ENCODE measurements at regions not wholly inside any gene's neighbourhood (a gene's known extent, or its start where the extent isn't known, plus 50 kb on each side); places are given as distances from the start of the nearest gene placed in this dataset.

- Histone ChIP-seq H3K36me3 (no peaks in the 10 kb centered on the region), H3K27me3 (replicated peaks; ENCODE audit: insufficient read depth) (no peaks in the 10 kb centered on the region), H3K4me1 (replicated peaks) (no peaks in the 10 kb centered on the region), H3K4me3 (no peak overlapping the region), H3K9me3 (no peaks in the 10 kb centered on the region), H3K27ac (no peak overlapping the region)
- TF ChIP-seq CTCF (IDR thresholded peaks at IDR 0.05), result no peak
- TF ChIP-seq POLR2AphosphoS5 (IDR thresholded peaks at IDR 0.05), result no peak
- TF ChIP-seq POLR2A (IDR thresholded peaks at IDR 0.05), result no peak
- no peak for DNase-seq (ENCODE audit: low spot score)
- WGBS, result 89% methylated on average over 5 of the region's 5 CpGs
- intact Hi-C loops (cut with DNase I), result no loop called here
These were observed 152.8 kb downstream of the DISP1 start for GRCh38 chr1:222967466-222968240.

- 61% methylated on average over 8 of the region's 8 CpGs for WGBS
These were observed 155.2 kb downstream of the DISP1 start for GRCh38 chr1:222970040-222970439.

DNA sequence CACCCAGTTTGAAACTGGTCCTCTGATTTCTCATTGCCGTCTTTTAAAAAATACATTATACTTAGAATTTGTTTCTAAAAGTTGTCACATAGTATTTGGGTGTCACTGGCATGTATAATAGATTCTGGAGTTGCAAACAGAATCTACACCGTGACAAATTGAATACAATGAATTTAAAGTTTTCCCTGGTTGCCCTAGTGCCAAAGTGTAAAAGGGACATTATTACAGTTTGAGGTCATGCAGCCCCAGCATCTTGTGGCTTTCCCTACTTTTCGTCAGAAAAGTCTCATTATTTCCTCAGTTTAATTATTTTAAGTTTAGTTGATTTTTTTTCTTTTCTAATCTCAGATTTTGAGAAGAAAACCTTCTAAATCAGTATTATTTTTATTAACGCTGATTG lies 155.9 kb downstream of the DISP1 start:
- Histone ChIP-seq H3K9me3 (no peaks in the 10 kb centered on the region), H3K4me1 (replicated peaks) (no peaks in the 10 kb centered on the region), H3K36me3 (no peaks in the 10 kb centered on the region), H3K27ac (no peak overlapping the region), H3K27me3 (replicated peaks; ENCODE audit: insufficient read depth) (no peaks in the 10 kb centered on the region), H3K4me3 (no peak overlapping the region)
- WGBS, result 86% methylated on average over 4 of the region's 4 CpGs
- intact Hi-C loops (cut with DNase I), result no loop called here
- TF ChIP-seq POLR2A (IDR thresholded peaks at IDR 0.05), result no peak
- no peak for TF ChIP-seq CTCF (IDR thresholded peaks at IDR 0.05)
- no peak for TF ChIP-seq POLR2AphosphoS5 (IDR thresholded peaks at IDR 0.05)
- no peak for DNase-seq (ENCODE audit: low spot score)

More at GRCh38 chr1:222970040-222970439, 155.2 kb downstream of the DISP1 start:
- no peak overlapping the region for H3K4me3 ChIP-seq
- no peaks in the 10 kb centered on the region for H3K4me1 ChIP-seq (replicated peaks)
- DNase-seq (ENCODE audit: low spot score), result no peak
- H3K27ac ChIP-seq, result no peak overlapping the region
- no peaks in the 10 kb centered on the region for H3K27me3 ChIP-seq (replicated peaks; ENCODE audit: insufficient read depth)
- TF ChIP-seq POLR2AphosphoS5 (IDR thresholded peaks at IDR 0.05), result no peak
- TF ChIP-seq CTCF (IDR thresholded peaks at IDR 0.05), result no peak
- TF ChIP-seq POLR2A (IDR thresholded peaks at IDR 0.05), result no peak
- H3K36me3 ChIP-seq, result no peaks in the 10 kb centered on the region
- no peaks in the 10 kb centered on the region for H3K9me3 ChIP-seq
- intact Hi-C loops (cut with DNase I), result no loop called here

DNA sequence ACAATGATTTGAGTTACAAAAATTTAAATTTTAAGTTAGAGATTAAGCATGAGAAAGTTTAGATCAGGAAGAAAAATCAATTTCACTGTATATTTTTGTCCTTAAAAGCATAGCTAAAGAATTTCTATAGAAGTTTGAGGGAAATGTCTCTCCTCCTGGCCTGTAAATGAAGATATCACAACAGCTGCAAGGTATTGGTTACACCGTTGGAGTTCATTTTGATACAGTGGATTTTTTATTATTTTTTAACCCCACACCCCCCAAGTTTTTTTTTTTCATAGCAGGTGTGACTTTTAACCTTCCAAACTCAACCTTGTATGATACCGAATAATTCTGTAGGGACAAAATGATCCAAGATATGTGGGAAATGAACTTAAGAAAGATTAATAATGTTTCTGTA lies 156.3 kb downstream of the DISP1 start:
- intact Hi-C loops (cut with DNase I), result no loop called here
- Histone ChIP-seq H3K27ac (no peak overlapping the region), H3K4me1 (replicated peaks) (no peaks in the 10 kb centered on the region), H3K9me3 (no peaks in the 10 kb centered on the region), H3K27me3 (replicated peaks; ENCODE audit: insufficient read depth) (no peaks in the 10 kb centered on the region), H3K4me3 (no peak overlapping the region), H3K36me3 (no peaks in the 10 kb centered on the region)
- DNase-seq (ENCODE audit: low spot score), result no peak
- 88% methylated on average over 2 of the region's 2 CpGs for WGBS
- TF ChIP-seq POLR2A (IDR thresholded peaks at IDR 0.05) (no peak), POLR2AphosphoS5 (IDR thresholded peaks at IDR 0.05) (no peak), CTCF (IDR thresholded peaks at IDR 0.05) (no peak)

DNA sequence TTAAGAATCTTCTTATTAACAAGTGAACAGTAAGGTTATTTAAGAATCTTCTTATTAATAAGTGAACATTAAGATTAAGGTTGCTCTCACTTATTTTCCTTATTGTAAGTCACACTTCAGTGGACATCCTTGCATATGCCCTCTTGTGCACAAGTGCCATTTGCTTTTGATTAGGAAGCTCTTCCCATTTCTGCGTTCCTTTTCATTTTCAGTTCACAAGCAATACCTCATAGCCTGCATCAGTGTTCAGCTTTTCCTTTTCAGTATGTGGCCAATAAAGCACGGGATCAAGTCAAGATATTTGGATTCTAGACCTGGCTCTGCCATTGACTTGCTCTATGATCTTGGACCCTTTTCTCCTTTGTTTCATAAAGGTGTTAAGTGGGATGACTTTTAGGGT lies 158.7 kb downstream of the DISP1 start:
- Histone ChIP-seq H3K9me3 (no peaks in the 10 kb centered on the region), H3K27ac (no peak overlapping the region), H3K36me3 (no peaks in the 10 kb centered on the region), H3K4me1 (replicated peaks) (no peaks in the 10 kb centered on the region), H3K4me3 (no peak overlapping the region), H3K27me3 (replicated peaks; ENCODE audit: insufficient read depth) (no peaks in the 10 kb centered on the region)
- TF ChIP-seq CTCF (IDR thresholded peaks at IDR 0.05) (no peak), POLR2A (IDR thresholded peaks at IDR 0.05) (no peak), POLR2AphosphoS5 (IDR thresholded peaks at IDR 0.05) (no peak)
- WGBS, result 97% methylated on average over 2 of the region's 2 CpGs
- intact Hi-C loops (cut with DNase I), result no loop called here
- no peak for DNase-seq (ENCODE audit: low spot score)
